Esophagus squamous epithelium (tissue), 4 donors: ENCODE measurements at regions not wholly inside any gene's neighbourhood (a gene's known extent, or its start where the extent isn't known, plus 50 kb on each side); places are given as distances from the start of the nearest gene placed in this dataset.

Experiments used
- CTCF ChIP-seq, 6 experiments: fragments of 450-650 bp in 4 of 6; fragments of 200-600 bp in 2 of 6; sonication (generic) in 2 of 6; IDR thresholded peaks; one replicate each; pipeline ENCODE4 v1.5.1; 2016 to 2019; ENCODE audit warnings: antibody characterized with exemption in 6 of 6, mild to moderate bottlenecking in 4 of 6, moderate library complexity in 4 of 6
- POLR2A ChIP-seq, 4 donors: fragments of 450-650 bp; IDR thresholded peaks; one replicate each; pipeline ENCODE4 v1.6.1; 2017; ENCODE audit warnings: antibody characterized with exemption in 4 of 4, mild to moderate bottlenecking in 4 of 4, moderate library complexity in 3 of 4

GRCh38 chr4:55004831-55005230 lies 120.6 kb downstream of the KDR start:
- no peak for TF ChIP-seq POLR2A (IDR thresholded peaks at IDR 0.05)
- no peak for TF ChIP-seq CTCF (IDR thresholded peaks at IDR 0.05)
